Muscle layer of colon (tissue), 2 donors: ENCODE measurements at regions not wholly inside any gene's neighbourhood (a gene's known extent, or its start where the extent isn't known, plus 50 kb on each side); places are given as distances from the start of the nearest gene placed in this dataset.

Experiments
- H3K27ac ChIP-seq: one replicate; pipeline ENCODE4 v1.7.0; 2013; ENCODE audit warnings: low read depth, mild to moderate bottlenecking, low read length, moderate library complexity
- H3K27me3 ChIP-seq, 2 donors: one replicate each; pipeline ENCODE4 v1.7.0; 2013; ENCODE audit warnings: low read length in 2 of 2, mild to moderate bottlenecking in 2 of 2; ENCODE audit not compliant: insufficient read depth in 2 of 2, control insufficient read depth in 1 of 2
- H3K36me3 ChIP-seq: one replicate; pipeline ENCODE4 v1.7.0; 2013; ENCODE audit warnings: mild to moderate bottlenecking, low read length; ENCODE audit not compliant: insufficient read depth
- H3K4me1 ChIP-seq: one replicate; pipeline ENCODE4 v1.7.0; 2013; ENCODE audit warnings: mild to moderate bottlenecking, low read length; ENCODE audit not compliant: insufficient read depth
- H3K4me3 ChIP-seq, 2 donors: one replicate each; pipeline ENCODE4 v1.7.0; 2013; ENCODE audit warnings: low read length in 2 of 2, low read depth in 1 of 2, mild to moderate bottlenecking in 1 of 2, moderate library complexity in 1 of 2
- H3K9ac ChIP-seq: one replicate; pipeline ENCODE4 v1.7.0; 2013; ENCODE audit warnings: low read length
- H3K9me3 ChIP-seq: one replicate; pipeline ENCODE4 v1.7.0; 2013; ENCODE audit warnings: mild to moderate bottlenecking, low read length
- donor health status: abdominal sarcoma.
- donor health status: Adenocarcinoma of cecum.

GRCh38 chr18:24776019-24776418 lies 315.6 kb downstream of the HRH4 start:
- Histone ChIP-seq H3K36me3 (no peaks in the 10 kb centered on the region), H3K27me3 (no peaks in the 10 kb centered on the region), H3K4me1 (no peaks in the 10 kb centered on the region), H3K27ac (no peak overlapping the region), H3K9ac (no peak overlapping the region), H3K9me3 (no peaks in the 10 kb centered on the region), H3K4me3 (no peak overlapping the region)

DNA sequence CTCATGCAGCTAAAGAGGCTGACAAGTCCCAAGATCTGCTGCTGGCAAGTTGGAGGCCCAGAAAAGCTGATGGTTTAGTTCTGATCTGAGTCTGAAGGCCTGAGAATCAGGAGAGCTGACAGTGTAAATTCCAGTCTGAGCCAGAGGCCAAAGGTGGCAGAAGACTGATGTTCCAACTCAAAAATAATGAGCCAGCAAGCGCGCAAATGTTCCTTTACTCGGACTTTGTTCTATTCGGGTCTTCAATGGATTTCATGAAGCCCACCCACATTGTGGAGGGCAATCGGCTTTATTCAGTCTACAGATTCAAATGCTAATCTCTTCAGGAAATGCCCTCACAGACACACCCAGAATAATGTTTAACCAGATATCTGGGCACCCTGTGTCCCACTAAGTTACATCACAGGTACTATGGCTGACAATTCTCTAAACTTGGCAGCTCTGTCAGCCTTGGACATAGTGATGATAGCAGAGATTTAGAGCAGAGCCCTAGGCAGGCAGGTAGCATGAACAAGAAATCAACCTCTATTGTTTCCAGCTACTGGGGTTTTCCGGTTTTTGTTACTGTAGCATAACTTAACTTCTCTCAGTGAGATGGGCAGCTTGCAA lies 318.5 kb downstream of the HRH4 start:
- Histone ChIP-seq H3K27me3 (no peaks in the 10 kb centered on the region), H3K9ac (no peak overlapping the region), H3K4me1 (no peaks in the 10 kb centered on the region), H3K9me3 (no peaks in the 10 kb centered on the region), H3K36me3 (no peaks in the 10 kb centered on the region), H3K27ac (no peak overlapping the region), H3K4me3 (no peak overlapping the region)

DNA sequence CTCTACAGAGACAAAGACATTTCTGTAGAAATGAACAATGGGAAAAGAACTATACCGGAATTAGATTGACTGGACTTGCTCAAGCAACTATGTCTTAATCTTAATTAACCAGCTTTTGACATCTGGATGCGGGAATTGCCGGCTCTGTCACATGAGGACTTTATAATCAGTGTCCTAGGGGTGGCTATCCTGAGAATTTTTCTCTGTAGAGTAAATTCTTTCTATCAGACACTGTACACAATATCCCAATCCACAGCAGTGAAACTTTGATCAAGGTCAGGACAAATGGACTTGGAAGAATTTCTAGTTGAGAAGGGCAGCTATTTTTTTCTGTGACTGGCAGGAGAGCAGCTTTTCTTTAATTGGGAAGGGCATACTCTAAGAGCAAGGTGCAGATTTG lies 322.1 kb downstream of the HRH4 start:
- H3K27ac ChIP-seq: no peak overlapping the region
- no peaks in the 10 kb centered on the region for H3K36me3 ChIP-seq
- no peaks in the 10 kb centered on the region for H3K9me3 ChIP-seq
- no peaks in the 10 kb centered on the region for H3K4me1 ChIP-seq
- H3K4me3 ChIP-seq: no peak overlapping the region
- H3K9ac ChIP-seq: no peak overlapping the region
- no peaks in the 10 kb centered on the region for H3K27me3 ChIP-seq

DNA sequence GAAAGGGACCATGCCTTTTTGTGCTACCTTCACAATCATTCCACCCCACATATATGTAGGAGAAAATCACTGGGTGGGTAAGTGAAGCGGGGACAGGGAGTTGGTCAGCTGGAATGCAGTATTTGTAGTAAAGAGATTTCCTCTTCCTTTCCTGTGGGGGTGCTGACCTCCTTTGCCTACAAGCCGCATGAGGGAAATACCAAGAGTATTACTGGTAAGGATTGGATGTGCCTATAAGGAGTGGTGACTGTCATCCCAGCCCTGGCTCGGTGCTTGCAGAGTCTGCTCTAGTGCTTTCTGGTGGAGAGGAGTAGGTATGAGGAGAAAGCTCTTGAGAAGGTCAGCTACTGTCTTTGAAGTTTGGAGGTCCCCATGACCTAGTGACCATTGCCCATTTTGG lies 324.6 kb downstream of the HRH4 start:
- no peak overlapping the region for H3K9ac ChIP-seq
- no peaks in the 10 kb centered on the region for H3K9me3 ChIP-seq
- H3K27ac ChIP-seq: no peak overlapping the region
- no peaks in the 10 kb centered on the region for H3K36me3 ChIP-seq
- H3K4me1 ChIP-seq: no peaks in the 10 kb centered on the region
- H3K4me3 ChIP-seq: no peak overlapping the region
- H3K27me3 ChIP-seq: no peaks in the 10 kb centered on the region

DNA sequence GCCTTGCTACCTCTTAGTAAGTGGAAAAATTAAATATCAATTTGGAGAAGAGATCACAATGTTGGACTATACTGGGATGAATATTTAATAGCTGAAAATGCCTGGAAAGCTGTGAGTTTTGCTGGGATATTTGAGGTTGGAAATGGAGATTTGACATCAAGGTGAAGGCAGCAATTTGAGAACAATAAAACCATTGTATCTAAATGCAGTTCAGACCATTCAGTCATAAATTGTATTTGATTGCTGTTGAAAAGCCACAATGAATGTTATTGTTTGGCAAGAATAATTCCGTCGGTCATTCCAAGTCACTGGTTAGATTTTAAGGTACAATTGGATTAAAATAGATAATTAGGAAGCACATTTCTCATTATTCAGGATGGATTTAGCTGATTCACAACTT lies 325.6 kb downstream of the HRH4 start:
- Histone ChIP-seq H3K36me3 (no peaks in the 10 kb centered on the region), H3K9ac (no peak overlapping the region), H3K4me3 (no peak overlapping the region), H3K27ac (no peak overlapping the region), H3K4me1 (no peaks in the 10 kb centered on the region), H3K9me3 (no peaks in the 10 kb centered on the region), H3K27me3 (no peaks in the 10 kb centered on the region)

GRCh38 chr18:24790347-24790746 lies 329.9 kb downstream of the HRH4 start:
- no peaks in the 10 kb centered on the region for H3K4me1 ChIP-seq
- no peak overlapping the region for H3K27ac ChIP-seq
- H3K4me3 ChIP-seq: no peak overlapping the region
- no peaks in the 10 kb centered on the region for H3K36me3 ChIP-seq
- H3K27me3 ChIP-seq: no peaks in the 10 kb centered on the region
- no peak overlapping the region for H3K9ac ChIP-seq
- no peaks in the 10 kb centered on the region for H3K9me3 ChIP-seq

DNA sequence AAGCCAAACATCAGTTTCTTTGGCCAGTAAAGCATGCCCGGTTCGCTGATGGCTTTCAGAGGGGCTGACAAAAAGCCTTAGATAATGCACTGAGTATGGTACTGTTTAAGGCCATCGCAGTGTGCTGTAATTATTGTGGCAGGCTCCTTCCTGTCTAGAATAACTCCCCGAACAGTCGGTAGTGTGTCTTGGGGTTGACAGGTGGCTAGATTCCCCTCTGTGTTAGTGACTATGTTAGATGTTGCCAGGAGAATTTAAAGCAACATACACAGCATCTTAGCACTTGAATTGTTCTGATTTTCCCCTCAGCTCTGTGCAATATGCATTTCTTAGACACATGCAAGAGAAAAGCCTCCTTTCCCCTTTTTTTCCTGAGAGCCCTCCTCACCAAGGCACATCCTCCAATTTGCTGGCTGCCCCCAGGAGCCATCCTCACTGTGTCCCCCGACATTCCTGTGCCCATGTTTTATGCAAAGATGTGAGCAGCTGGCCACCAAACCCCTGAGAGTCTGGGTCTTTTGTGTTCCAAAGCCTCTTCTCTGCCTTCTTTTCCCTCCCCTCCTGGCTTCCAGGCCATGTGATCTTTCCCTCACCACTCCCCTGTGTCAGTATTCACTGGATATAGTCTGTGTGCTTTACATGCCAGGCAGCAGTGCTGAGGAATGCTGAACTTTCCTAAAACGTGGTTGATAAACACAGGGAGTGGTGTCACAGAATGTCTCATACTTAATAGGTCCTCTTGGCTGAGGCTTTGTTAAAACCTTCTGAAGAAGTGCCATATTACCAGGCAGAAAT lies 331.5 kb downstream of the HRH4 start:
- Histone ChIP-seq H3K9ac (no peak overlapping the region), H3K27me3 (no peaks in the 10 kb centered on the region)

GRCh38 chr18:24793742-24794141 lies 333.3 kb downstream of the HRH4 start:
- H3K4me3 ChIP-seq: no peak overlapping the region
- H3K9me3 ChIP-seq: no peaks in the 10 kb centered on the region
- H3K4me1 ChIP-seq: no peaks in the 10 kb centered on the region
- H3K36me3 ChIP-seq: no peaks in the 10 kb centered on the region
- H3K27me3 ChIP-seq: no peaks in the 10 kb centered on the region
- H3K9ac ChIP-seq: no peak overlapping the region
- H3K27ac ChIP-seq: no peak overlapping the region

More for the DNA sequence above, 331.5 kb downstream of the HRH4 start:
- H3K27ac ChIP-seq: no peak overlapping the region
- H3K4me1 ChIP-seq: no peaks in the 10 kb centered on the region
- no peaks in the 10 kb centered on the region for H3K36me3 ChIP-seq
- no peak overlapping the region for H3K4me3 ChIP-seq
- no peaks in the 10 kb centered on the region for H3K9me3 ChIP-seq

DNA sequence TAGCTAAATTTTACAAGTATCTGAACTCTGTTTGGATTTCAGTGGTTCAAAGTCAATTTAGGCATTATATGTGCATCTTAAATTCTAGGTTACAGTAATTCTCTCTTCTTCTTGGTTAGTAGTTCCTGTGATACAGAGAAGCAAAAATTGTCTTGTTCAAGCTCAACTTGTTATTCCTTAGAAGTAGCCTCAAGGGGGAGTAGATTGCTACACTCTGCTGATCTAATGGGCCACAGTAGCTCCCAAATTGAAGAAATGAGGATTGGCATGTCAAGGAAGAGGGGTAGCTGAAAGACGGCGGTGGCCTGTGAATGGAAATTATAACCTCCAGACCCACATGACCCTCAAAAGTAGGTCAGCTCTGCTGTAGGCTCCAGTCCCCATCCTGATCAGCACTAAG lies 334.7 kb downstream of the HRH4 start:
- H3K4me3 ChIP-seq: no peak overlapping the region
- H3K4me1 ChIP-seq: no peaks in the 10 kb centered on the region

GRCh38 chr18:24797981-24798380 lies 337.5 kb downstream of the HRH4 start:
- no peaks in the 10 kb centered on the region for H3K36me3 ChIP-seq

More for the DNA sequence above, 334.7 kb downstream of the HRH4 start:
- Histone ChIP-seq H3K9me3 (no peaks in the 10 kb centered on the region), H3K27ac (no peak overlapping the region), H3K9ac (no peak overlapping the region), H3K36me3 (no peaks in the 10 kb centered on the region), H3K27me3 (no peaks in the 10 kb centered on the region)

DNA sequence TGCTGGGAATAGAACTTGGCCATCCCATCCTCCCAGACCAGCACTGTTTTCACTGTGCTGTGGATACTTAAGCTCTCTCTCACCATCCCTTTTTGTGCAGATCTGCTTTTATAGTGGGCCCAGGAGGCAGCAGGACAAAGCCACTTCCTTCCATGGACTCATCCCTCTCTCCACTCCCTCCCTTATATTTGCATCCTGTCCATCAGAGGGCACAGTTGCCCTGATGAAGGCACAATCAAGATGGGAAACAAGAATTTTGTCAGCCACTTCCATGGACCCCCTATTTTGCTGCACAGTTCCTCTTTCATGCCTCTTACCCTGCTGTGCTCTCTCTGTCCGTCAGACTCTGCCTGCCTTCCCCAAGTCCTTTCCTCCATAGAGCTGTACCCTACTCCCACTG lies 338.7 kb downstream of the HRH4 start:
- no peaks in the 10 kb centered on the region for H3K9me3 ChIP-seq
- no peaks in the 10 kb centered on the region for H3K36me3 ChIP-seq
- no peaks in the 10 kb centered on the region for H3K27me3 ChIP-seq
- H3K4me1 ChIP-seq: no peaks in the 10 kb centered on the region
- no peak overlapping the region for H3K27ac ChIP-seq
- no peak overlapping the region for H3K9ac ChIP-seq
- H3K4me3 ChIP-seq: no peak overlapping the region

More at GRCh38 chr18:24797981-24798380, 337.5 kb downstream of the HRH4 start:
- no peak overlapping the region for H3K27ac ChIP-seq
- H3K9ac ChIP-seq: no peak overlapping the region
- H3K27me3 ChIP-seq: no peaks in the 10 kb centered on the region
- no peaks in the 10 kb centered on the region for H3K4me1 ChIP-seq
- H3K4me3 ChIP-seq: no peak overlapping the region
- H3K9me3 ChIP-seq: no peaks in the 10 kb centered on the region

- Histone ChIP-seq H3K27me3 (no peaks in the 10 kb centered on the region), H3K4me1 (no peaks in the 10 kb centered on the region), H3K9ac (no peak overlapping the region), H3K9me3 (no peaks in the 10 kb centered on the region), H3K4me3 (no peak overlapping the region), H3K27ac (no peak overlapping the region), H3K36me3 (no peaks in the 10 kb centered on the region)
These were observed 339.3 kb downstream of the HRH4 start for GRCh38 chr18:24799720-24800119.
